ENCODE measurements at regions not wholly inside any gene's neighbourhood (a gene's known extent, or its start where the extent isn't known, plus 50 kb on each side); places are given as distances from the start of the nearest gene placed in this dataset.

GRCh38 chr3:20890111-20890519, 704.1 kb upstream of the SGO1 start:
- H3K9ac ChIP-seq (ENCODE audit: low read length) = no peak overlapping the region
- no peaks in the 10 kb centered on the region for H3K36me3 ChIP-seq (ENCODE audit: control insufficient read depth, low read depth, low read length)
- H3K4me1 ChIP-seq (ENCODE audit: control insufficient read depth, low read depth, low read length) = no peaks in the 10 kb centered on the region
- H3K9me3 ChIP-seq (ENCODE audit: control insufficient read depth, low read depth, low read length) = no peaks in the 10 kb centered on the region
- no peak overlapping the region for H3K4me3 ChIP-seq (ENCODE audit: low read length)
- no peak overlapping the region for H3K27ac ChIP-seq (ENCODE audit: low read length)
- H3K27me3 ChIP-seq (ENCODE audit: control insufficient read depth, insufficient read depth, low read length) = no peaks in the 10 kb centered on the region

- Histone ChIP-seq H3K4me3 (ENCODE audit: low read length) (no peak overlapping the region), H3K9ac (ENCODE audit: low read length) (no peak overlapping the region), H3K4me1 (ENCODE audit: control insufficient read depth, low read depth, low read length) (no peaks in the 10 kb centered on the region), H3K9me3 (ENCODE audit: control insufficient read depth, low read depth, low read length) (no peaks in the 10 kb centered on the region), H3K27ac (ENCODE audit: low read length) (no peak overlapping the region), H3K27me3 (ENCODE audit: control insufficient read depth, insufficient read depth, low read length) (no peaks in the 10 kb centered on the region), H3K36me3 (ENCODE audit: control insufficient read depth, low read depth, low read length) (no peaks in the 10 kb centered on the region)
Measured at GRCh38 chr3:20878691-20879090, 692.7 kb upstream of the SGO1 start.

- H3K4me3 ChIP-seq (ENCODE audit: low read length) = no peak overlapping the region
- no peak overlapping the region for H3K27ac ChIP-seq (ENCODE audit: low read length)
- no peaks in the 10 kb centered on the region for H3K36me3 ChIP-seq (ENCODE audit: control insufficient read depth, low read depth, low read length)
- H3K27me3 ChIP-seq (ENCODE audit: control insufficient read depth, insufficient read depth, low read length) = no peaks in the 10 kb centered on the region
- no peaks in the 10 kb centered on the region for H3K9me3 ChIP-seq (ENCODE audit: control insufficient read depth, low read depth, low read length)
- no peaks in the 10 kb centered on the region for H3K4me1 ChIP-seq (ENCODE audit: control insufficient read depth, low read depth, low read length)
- no peak overlapping the region for H3K9ac ChIP-seq (ENCODE audit: low read length)
Measured at GRCh38 chr3:20873235-20873634, 687.2 kb upstream of the SGO1 start.

- Histone ChIP-seq H3K27me3 (ENCODE audit: control insufficient read depth, insufficient read depth, low read length) (no peaks in the 10 kb centered on the region), H3K9me3 (ENCODE audit: control insufficient read depth, low read depth, low read length) (no peaks in the 10 kb centered on the region), H3K4me1 (ENCODE audit: control insufficient read depth, low read depth, low read length) (no peaks in the 10 kb centered on the region), H3K4me3 (ENCODE audit: low read length) (no peak overlapping the region), H3K9ac (ENCODE audit: low read length) (no peak overlapping the region), H3K36me3 (ENCODE audit: control insufficient read depth, low read depth, low read length) (no peaks in the 10 kb centered on the region), H3K27ac (ENCODE audit: low read length) (no peak overlapping the region)
Measured at GRCh38 chr3:20870106-20870899, 684.3 kb upstream of the SGO1 start.

GRCh38 chr3:20865803-20866202, 679.8 kb upstream of the SGO1 start:
- Histone ChIP-seq H3K9ac (ENCODE audit: low read length) (no peak overlapping the region), H3K27ac (ENCODE audit: low read length) (no peak overlapping the region), H3K4me3 (ENCODE audit: low read length) (no peak overlapping the region), H3K27me3 (ENCODE audit: control insufficient read depth, insufficient read depth, low read length) (no peaks in the 10 kb centered on the region), H3K36me3 (ENCODE audit: control insufficient read depth, low read depth, low read length) (no peaks in the 10 kb centered on the region), H3K9me3 (ENCODE audit: control insufficient read depth, low read depth, low read length) (peaks cover 4% of the 10 kb centered on the region), H3K4me1 (ENCODE audit: control insufficient read depth, low read depth, low read length) (no peaks in the 10 kb centered on the region)

- no peak overlapping the region for H3K4me3 ChIP-seq (ENCODE audit: low read length)
- H3K9me3 ChIP-seq (ENCODE audit: control insufficient read depth, low read depth, low read length) = peaks cover 4% of the 10 kb centered on the region
- H3K27ac ChIP-seq (ENCODE audit: low read length) = no peak overlapping the region
- peaks cover 7% of the 10 kb centered on the region for H3K4me1 ChIP-seq (ENCODE audit: control insufficient read depth, low read depth, low read length)
- no peaks in the 10 kb centered on the region for H3K36me3 ChIP-seq (ENCODE audit: control insufficient read depth, low read depth, low read length)
- no peaks in the 10 kb centered on the region for H3K27me3 ChIP-seq (ENCODE audit: control insufficient read depth, insufficient read depth, low read length)
- H3K9ac ChIP-seq (ENCODE audit: low read length) = no peak overlapping the region
Measured at GRCh38 chr3:20861454-20861853, 675.4 kb upstream of the SGO1 start.

GRCh38 chr3:20857636-20858035, 671.6 kb upstream of the SGO1 start:
- H3K27ac ChIP-seq (ENCODE audit: low read length) = no peak overlapping the region
- no peaks in the 10 kb centered on the region for H3K9me3 ChIP-seq (ENCODE audit: control insufficient read depth, low read depth, low read length)
- H3K4me1 ChIP-seq (ENCODE audit: control insufficient read depth, low read depth, low read length) = peaks cover 13% of the 10 kb centered on the region
- H3K9ac ChIP-seq (ENCODE audit: low read length) = no peak overlapping the region
- H3K4me3 ChIP-seq (ENCODE audit: low read length) = no peak overlapping the region
- H3K36me3 ChIP-seq (ENCODE audit: control insufficient read depth, low read depth, low read length) = no peaks in the 10 kb centered on the region
- H3K27me3 ChIP-seq (ENCODE audit: control insufficient read depth, insufficient read depth, low read length) = no peaks in the 10 kb centered on the region

- Histone ChIP-seq H3K4me3 (ENCODE audit: low read length) (no peak overlapping the region), H3K27me3 (ENCODE audit: control insufficient read depth, insufficient read depth, low read length) (no peaks in the 10 kb centered on the region), H3K27ac (ENCODE audit: low read length) (no peak overlapping the region), H3K4me1 (ENCODE audit: control insufficient read depth, low read depth, low read length) (peaks cover 6% of the 10 kb centered on the region), H3K9ac (ENCODE audit: low read length) (no peak overlapping the region), H3K9me3 (ENCODE audit: control insufficient read depth, low read depth, low read length) (no peaks in the 10 kb centered on the region), H3K36me3 (ENCODE audit: control insufficient read depth, low read depth, low read length) (no peaks in the 10 kb centered on the region)
Measured at GRCh38 chr3:20853890-20854289, 667.9 kb upstream of the SGO1 start.

GRCh38 chr3:20852712-20853111, 666.7 kb upstream of the SGO1 start:
- H3K36me3 ChIP-seq (ENCODE audit: control insufficient read depth, low read depth, low read length) = no peaks in the 10 kb centered on the region
- no peak overlapping the region for H3K9ac ChIP-seq (ENCODE audit: low read length)
- H3K9me3 ChIP-seq (ENCODE audit: control insufficient read depth, low read depth, low read length) = no peaks in the 10 kb centered on the region
- no peak overlapping the region for H3K27ac ChIP-seq (ENCODE audit: low read length)
- no peak overlapping the region for H3K4me3 ChIP-seq (ENCODE audit: low read length)
- H3K4me1 ChIP-seq (ENCODE audit: control insufficient read depth, low read depth, low read length) = peaks cover 6% of the 10 kb centered on the region
- no peaks in the 10 kb centered on the region for H3K27me3 ChIP-seq (ENCODE audit: control insufficient read depth, insufficient read depth, low read length)

GRCh38 chr3:20849975-20850374, 664.0 kb upstream of the SGO1 start:
- H3K9me3 ChIP-seq (ENCODE audit: control insufficient read depth, low read depth, low read length) = no peaks in the 10 kb centered on the region
- no peak overlapping the region for H3K9ac ChIP-seq (ENCODE audit: low read length)
- H3K27me3 ChIP-seq (ENCODE audit: control insufficient read depth, insufficient read depth, low read length) = no peaks in the 10 kb centered on the region
- no peaks in the 10 kb centered on the region for H3K36me3 ChIP-seq (ENCODE audit: control insufficient read depth, low read depth, low read length)
- no peak overlapping the region for H3K27ac ChIP-seq (ENCODE audit: low read length)
- H3K4me1 ChIP-seq (ENCODE audit: control insufficient read depth, low read depth, low read length) = peaks cover 6% of the 10 kb centered on the region
- H3K4me3 ChIP-seq (ENCODE audit: low read length) = no peak overlapping the region

GRCh38 chr3:20846832-20847231, 660.8 kb upstream of the SGO1 start:
- H3K4me1 ChIP-seq (ENCODE audit: control insufficient read depth, low read depth, low read length) = no peaks in the 10 kb centered on the region
- H3K27ac ChIP-seq (ENCODE audit: low read length) = no peak overlapping the region
- no peaks in the 10 kb centered on the region for H3K36me3 ChIP-seq (ENCODE audit: control insufficient read depth, low read depth, low read length)
- no peak overlapping the region for H3K4me3 ChIP-seq (ENCODE audit: low read length)
- no peaks in the 10 kb centered on the region for H3K27me3 ChIP-seq (ENCODE audit: control insufficient read depth, insufficient read depth, low read length)
- no peaks in the 10 kb centered on the region for H3K9me3 ChIP-seq (ENCODE audit: control insufficient read depth, low read depth, low read length)
- no peak overlapping the region for H3K9ac ChIP-seq (ENCODE audit: low read length)

GRCh38 chr3:20846066-20846465, 660.1 kb upstream of the SGO1 start:
- H3K4me3 ChIP-seq (ENCODE audit: low read length) = no peak overlapping the region
- no peak overlapping the region for H3K9ac ChIP-seq (ENCODE audit: low read length)
- no peak overlapping the region for H3K27ac ChIP-seq (ENCODE audit: low read length)
- no peaks in the 10 kb centered on the region for H3K27me3 ChIP-seq (ENCODE audit: control insufficient read depth, insufficient read depth, low read length)
- no peaks in the 10 kb centered on the region for H3K36me3 ChIP-seq (ENCODE audit: control insufficient read depth, low read depth, low read length)
- no peaks in the 10 kb centered on the region for H3K9me3 ChIP-seq (ENCODE audit: control insufficient read depth, low read depth, low read length)
- no peaks in the 10 kb centered on the region for H3K4me1 ChIP-seq (ENCODE audit: control insufficient read depth, low read depth, low read length)

All from iPS-18a (cell line).